ENCODE measurements at regions not wholly inside any gene's neighbourhood (a gene's known extent, or its start where the extent isn't known, plus 50 kb on each side); places are given as distances from the start of the nearest gene placed in this dataset.

DNA sequence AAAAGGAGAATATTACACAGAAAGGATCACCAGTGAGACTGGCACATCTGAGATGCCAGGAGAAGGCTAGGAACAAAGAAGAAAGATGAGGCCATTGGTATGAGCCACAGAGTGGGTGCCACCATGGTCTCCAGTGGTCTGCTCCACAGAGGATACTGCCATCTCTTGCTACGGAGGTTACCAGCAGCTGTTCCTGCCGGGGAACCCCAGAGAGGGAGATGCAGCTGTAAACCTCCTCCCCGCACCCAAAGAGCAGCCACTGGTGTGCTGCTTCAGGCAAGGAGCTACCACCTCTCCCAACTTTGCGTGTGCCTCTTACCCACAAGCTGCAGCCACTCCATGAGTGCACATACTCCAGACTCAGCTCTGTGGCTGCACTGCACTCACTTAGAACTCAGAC lies 201.5 kb upstream of the RTL1 start:
- DNase-seq (ENCODE audit: low spot score), result no peak

DNA sequence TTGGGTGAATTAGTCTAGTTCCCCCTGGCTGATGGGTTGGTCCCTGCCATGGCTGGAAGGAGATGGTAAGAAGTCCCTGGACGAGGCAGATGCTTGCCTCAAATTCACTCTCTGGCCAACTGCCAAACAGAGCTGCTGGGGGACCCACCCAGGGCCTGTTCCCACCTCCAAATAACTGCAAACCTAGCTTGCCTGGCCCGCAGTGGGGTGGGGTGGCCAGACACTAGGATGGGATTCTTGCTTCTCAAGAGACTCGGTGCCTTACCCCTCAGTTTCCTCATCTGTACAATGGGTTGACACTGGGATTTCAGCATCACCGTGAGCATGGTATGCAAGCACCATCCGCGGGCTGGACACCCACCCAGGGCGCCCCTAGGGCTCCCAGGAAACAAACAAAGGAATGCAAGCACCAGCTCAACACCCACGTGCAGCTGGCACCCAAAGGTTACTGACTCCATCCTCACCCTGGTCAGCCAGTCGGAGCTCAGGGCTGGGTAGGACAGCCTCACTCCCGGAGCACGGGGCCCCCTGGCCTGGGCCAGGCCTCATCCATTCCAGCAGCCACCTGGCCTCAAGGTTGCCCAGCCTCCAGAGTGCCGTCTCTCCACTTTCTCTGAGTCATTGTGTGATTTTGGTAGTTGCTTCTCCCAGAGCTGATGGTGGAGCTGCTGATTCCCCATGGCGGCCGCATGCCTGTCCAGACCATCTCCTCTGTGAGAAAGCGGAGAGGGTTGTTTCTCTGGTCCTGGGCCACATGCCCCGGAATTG lies 205.2 kb upstream of the RTL1 start:
- no peak for DNase-seq (ENCODE audit: low spot score)

DNA sequence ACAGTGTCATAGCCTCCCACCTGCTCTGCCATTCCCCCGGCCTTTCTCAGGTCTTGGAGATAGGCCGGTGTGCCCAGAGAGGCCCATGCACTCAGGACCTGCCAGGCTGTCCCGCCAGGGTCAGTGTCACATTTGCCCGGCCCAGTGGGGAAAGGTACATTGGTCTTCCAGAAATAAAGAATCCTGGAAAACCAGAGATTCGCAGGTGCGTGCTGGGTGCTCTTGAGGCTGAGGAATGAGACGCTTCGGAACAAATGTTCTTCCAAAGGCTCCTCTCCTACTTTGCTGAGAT lies 205.8 kb upstream of the RTL1 start:
- no peak for DNase-seq (ENCODE audit: low spot score)

DNA sequence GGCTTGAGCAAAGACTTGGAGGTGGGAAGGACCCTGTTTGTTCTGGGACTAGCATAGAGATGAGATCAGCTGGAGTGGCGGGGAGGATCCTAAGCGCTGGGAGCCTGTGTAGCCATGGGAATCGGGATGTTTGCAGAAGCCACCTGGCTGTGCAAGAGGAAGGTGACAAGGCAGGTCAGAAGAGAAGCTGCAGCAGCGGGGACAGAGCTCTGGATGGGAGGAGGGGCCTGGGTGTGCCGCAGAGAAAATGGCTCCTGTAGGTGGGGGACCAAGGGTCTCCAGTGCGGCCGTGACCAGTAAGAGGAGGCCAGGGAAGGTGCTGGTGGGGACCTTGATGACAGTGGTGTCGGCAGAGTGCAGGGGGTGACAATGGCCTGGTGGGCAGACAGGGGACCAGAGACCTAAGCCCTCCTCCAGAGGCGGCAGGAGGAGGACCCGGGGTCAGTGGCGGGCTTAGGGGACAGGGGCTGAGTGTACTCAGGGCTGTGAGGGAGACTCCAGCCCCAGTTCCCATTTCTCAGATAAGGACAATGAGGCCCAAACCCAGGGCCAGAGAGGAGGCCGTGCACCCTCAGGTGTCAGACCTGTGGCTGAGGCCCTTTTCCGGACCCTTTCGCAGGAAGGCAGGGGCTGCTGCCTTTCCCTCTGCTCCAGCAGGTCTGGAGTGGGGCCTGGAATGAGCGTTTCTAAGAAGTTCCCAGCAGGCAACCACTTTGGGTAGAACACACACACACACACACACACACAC lies 206.6 kb upstream of the RTL1 start:
- no peak for DNase-seq (ENCODE audit: low spot score)

DNA sequence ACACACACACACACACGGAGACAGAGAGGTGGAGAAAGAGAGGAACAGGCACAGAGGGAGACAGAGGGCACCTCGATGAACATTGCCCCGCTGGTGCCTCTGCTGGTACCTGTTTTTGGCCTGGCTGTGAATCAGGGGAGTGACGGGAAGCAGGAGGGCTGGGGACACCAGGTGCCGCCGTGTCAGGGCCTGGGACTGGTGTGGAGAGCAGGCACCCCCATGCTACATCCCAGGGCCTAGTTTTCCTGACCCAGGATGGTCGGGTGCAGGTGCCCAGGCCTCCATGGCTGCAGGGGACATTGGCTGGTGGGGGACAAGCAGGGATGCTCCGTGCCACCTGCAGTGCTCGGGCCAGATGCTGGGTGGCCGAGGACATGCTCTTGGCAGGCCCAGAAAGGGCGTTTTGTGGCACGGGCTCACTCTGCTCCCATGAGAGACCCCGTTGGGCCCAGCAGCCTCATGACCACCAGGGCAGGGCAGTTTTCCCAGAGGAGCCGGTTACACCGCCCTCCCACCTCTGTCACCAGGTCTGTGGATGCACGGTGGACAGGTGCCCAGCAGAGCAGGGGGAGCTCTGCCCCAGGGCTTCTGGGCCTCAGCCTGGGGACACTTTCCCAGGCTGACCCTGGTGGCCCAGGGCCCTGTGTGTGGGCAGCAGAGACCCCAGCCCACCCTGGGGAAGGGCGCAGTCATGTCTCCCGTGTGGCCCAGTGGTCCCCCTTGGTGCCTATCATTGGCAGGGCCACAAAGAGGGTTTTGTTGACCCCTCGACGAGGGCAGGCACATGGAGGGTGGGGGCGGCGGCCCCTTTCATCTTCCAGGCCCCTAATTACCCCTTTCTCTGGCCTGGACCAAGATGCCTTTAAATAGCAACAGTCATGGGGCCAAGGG lies 207.5 kb upstream of the RTL1 start:
- no peak for DNase-seq (ENCODE audit: low spot score)

DNA sequence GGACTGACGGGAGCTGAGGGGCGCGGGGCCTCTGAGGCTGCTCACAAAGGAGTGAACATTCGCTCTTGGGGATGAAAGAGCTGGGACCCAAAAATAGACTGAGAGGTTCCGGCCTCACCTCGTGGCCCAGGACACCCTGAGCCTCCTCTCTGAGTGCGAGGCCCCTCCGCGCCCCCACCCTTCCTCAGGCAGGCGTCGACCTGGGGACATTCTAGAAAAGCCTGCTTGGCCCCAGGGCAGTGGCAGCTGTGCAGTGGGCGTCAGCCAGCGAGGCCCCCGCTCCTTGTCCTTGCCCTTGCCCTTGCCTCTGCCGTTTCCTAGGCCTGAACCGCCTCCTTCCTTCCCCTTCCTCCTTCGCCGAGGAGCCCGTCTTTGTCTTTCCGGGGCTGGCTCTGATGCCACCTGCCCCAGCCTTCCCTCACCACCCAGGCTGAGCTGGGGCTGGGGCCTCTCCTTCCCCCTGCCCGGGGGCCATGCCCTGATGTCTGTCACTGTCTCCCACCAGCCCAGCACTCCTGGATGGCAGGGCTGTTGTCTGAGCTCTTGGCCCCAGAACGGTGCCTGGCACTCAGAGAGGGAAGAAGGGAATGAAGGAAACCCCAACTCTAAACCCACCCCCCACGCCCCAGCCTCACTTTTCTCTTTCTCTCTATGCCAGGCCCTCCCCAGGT lies 208.2 kb upstream of the RTL1 start:
- DNase-seq (ENCODE audit: low spot score), result no peak

DNA sequence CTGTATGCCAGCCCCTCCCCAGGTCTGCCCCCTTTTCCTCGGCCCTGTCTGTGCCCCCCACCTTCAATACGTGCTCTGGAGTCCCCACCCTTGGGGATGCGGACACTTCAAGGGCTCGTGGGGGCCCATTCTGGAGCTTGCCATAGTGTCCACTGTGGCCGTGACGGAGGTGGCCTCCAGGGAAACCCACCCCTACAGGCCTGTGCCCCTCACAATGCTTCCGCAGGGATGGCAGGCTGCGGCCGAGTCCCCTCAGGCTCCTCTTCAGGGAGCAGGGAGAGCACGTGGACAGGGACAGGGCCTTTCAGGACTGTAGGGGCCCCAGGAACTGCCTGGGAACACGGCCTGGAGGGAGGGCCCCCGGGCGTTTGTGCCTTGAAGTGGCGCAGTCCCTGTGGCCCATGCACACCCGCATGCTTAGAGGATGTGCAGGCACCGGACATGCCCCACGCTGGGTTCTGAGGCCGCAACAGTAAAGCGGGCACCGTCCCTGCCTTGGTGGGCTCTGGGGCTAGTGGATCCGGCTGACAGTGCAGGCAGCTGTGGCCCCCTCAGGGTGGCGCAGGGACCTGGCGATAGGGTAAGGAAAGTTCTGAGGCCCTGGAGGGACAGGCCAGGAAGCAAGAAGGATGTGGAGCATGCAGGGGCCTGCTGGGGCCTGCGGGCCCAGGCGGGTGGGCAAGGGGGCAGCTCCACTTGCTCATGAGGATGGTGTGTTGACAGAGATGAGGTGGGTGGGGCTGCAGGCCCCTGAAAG lies 209.0 kb upstream of the RTL1 start:
- DNase-seq (ENCODE audit: low spot score), result no peak

GRCh38 chr14:101113108-101113612 lies 209.6 kb upstream of the RTL1 start:
- no peak for DNase-seq (ENCODE audit: low spot score)

DNA sequence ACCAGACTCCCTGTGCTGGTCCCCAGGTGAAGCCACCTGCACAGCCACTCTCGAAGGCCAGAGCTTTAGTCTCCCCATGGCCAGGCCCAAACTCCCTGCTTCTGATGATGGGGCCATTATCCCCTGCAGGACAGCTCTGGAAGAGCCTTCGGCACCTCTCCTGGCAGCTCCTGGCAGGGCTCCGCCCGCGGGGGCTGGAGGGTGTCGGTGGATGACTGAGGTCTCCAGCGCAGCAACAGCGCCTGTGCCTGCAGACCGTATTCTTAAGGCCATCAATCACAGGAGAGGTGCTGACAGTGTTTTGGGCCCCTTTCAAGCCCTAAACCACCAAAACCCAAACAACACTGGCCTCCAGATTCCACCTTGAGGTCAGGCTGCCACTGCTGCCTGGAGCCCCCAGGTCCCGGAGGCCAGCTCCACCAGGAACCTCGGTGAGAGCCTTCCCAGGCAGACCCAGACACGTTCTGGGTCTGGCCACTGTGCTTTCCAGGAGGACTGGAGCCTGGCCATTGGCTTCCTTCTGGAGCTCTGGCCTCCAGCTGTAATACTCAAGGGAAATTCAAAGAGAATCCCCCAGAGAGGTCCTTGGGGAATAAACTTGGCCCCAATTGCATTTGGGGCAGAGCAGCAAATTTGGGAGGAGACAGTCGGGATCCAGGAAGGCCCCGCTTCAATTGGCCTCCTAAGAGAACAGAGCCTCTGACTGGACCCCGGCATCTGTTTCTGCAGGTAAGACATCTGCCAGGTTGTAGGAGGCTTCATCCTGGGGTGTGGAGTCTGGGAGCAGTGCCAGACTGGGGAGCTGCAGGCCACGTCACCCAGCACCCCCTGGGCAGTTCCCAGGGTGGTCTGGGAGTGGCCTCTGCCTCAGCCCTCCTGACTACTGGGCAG lies 210.6 kb upstream of the RTL1 start:
- no peak for DNase-seq (ENCODE audit: low spot score)

DNA sequence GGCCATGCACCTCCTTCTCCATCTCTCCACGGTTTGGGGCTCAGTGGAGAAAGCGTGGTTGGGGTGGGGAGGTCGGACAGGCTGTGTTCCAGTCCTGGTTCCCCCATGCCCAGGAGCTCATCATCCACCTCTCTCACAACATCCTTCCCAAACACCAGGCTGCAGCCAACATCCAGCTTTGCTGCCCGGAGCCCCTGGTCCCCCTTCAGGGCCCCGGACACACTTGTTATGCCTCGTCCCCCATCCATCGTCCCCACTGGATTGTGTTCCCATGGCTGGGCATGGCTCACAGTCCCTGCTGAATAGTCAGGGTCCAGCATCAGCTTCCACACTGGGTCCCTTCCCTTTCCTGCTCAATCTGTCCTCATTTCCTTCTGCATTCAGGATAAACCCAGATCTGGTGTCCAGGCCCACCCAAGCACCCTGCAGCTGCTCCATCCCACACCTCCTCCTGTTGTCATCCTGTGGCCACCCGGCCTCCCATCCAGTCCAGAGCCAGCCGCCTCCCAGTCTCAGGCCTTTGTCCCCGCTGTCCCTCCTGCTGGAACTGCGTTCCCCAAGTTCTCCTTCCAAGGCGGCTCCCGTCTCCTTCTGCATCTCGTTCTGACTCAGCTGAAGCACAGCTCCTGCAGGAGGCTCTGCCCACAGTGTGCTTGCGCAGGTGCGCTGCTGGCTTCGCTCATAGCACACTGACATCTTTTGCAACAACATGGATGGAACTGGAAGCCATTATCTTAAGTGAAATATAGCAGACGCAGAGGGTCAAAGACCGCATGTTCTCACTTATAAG lies 211.4 kb upstream of the RTL1 start:
- DNase-seq (ENCODE audit: low spot score), result no peak

DNA sequence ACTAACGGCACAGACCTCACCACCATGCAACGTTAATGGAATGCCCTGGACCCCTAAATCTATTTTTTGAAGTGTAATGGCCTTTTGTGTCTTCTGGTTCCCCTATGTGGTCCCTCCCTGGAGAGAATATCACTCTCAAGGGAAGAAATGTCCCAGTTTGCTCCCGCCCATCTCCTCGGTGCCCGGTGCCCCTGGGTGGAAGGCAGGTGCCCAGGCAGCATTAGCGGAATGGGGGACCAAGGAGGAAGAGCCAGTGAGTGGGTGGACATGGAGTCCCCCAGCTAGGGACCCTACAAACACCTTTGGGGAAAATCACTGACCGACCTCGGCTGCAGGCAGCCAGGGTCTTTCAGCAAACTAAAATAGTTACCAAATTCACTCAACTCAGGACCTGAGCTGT lies 212.1 kb upstream of the RTL1 start:
- DNase-seq (ENCODE audit: low spot score), result no peak

GRCh38 chr14:101116065-101116464 lies 212.5 kb upstream of the RTL1 start:
- DNase-seq (ENCODE audit: low spot score), result no peak

GRCh38 chr14:101116486-101117130 lies 213.1 kb upstream of the RTL1 start:
- DNase-seq (ENCODE audit: low spot score), result no peak

GRCh38 chr14:101117543-101117942 lies 214.0 kb upstream of the RTL1 start:
- DNase-seq (ENCODE audit: low spot score), result no peak

- no peak for DNase-seq (ENCODE audit: low spot score)
Measured at GRCh38 chr14:101118233-101118632, 214.7 kb upstream of the RTL1 start.

GRCh38 chr14:101118746-101119591 lies 215.4 kb upstream of the RTL1 start:
- DNase-seq (ENCODE audit: low spot score), result no peak

- DNase-seq (ENCODE audit: low spot score), result no peak
Measured at GRCh38 chr14:101119830-101120571, 216.5 kb upstream of the RTL1 start.
